ENCODE measurements at regions not wholly inside any gene's neighbourhood (a gene's known extent, or its start where the extent isn't known, plus 50 kb on each side); places are given as distances from the start of the nearest gene placed in this dataset.

GRCh38 chr5:74200560-74200959 is 440.0 kb downstream of the ENC1 start:
- no peaks in the 10 kb centered on the region for H3K9me2 ChIP-seq (ENCODE audit: insufficient read depth, low read length)
- no peak overlapping the region for H2AFZ ChIP-seq (ENCODE audit: low read depth, low read length)
- no peaks in the 10 kb centered on the region for H3K79me2 ChIP-seq (replicated peaks; ENCODE audit: insufficient read depth, low read length)
- H3K9ac ChIP-seq (ENCODE audit: low read length), result no peak overlapping the region
- no peaks in the 10 kb centered on the region for H4K20me1 ChIP-seq (ENCODE audit: insufficient read depth)
- H3K9me3 ChIP-seq (ENCODE audit: low read length), result no peaks in the 10 kb centered on the region
- no peaks in the 10 kb centered on the region for H3F3A ChIP-seq (ENCODE audit: insufficient read depth, low read length, poor library complexity, severe bottlenecking)
- no peak overlapping the region for H3K4me2 ChIP-seq (ENCODE audit: low read length)
- no peaks in the 10 kb centered on the region for H3K27me3 ChIP-seq (ENCODE audit: insufficient read depth, low read depth, low read length)
- H3K27ac ChIP-seq (ENCODE audit: low read length), result no peak overlapping the region
- TF ChIP-seq POLR2AphosphoS5 (IDR thresholded peaks at IDR 0.05) (no peak), MXI1 (conservative IDR thresholded peaks at IDR 0.05; ENCODE audit: poor library complexity, severe bottlenecking) (no peak), EP300 (conservative IDR thresholded peaks at IDR 0.05; ENCODE audit: poor library complexity, severe bottlenecking) (no peak), REST (IDR thresholded peaks at IDR 0.05; ENCODE audit: borderline replicate concordance) (no peak), RAD21 (conservative IDR thresholded peaks at IDR 0.05) (no peak), SMC3 (conservative IDR thresholded peaks at IDR 0.05; ENCODE audit: poor library complexity) (no peak), EZH2 (IDR thresholded peaks at IDR 0.05; ENCODE audit: borderline replicate concordance, insufficient read depth, low read length, poor library complexity, severe bottlenecking) (no peak), TAF1 (IDR thresholded peaks at IDR 0.05; ENCODE audit: low read depth) (no peak), CTCF (IDR thresholded peaks at IDR 0.05; ENCODE audit: poor library complexity, severe bottlenecking) (no peak)
- H3K4me3 ChIP-seq (ENCODE audit: low read length), result no peak overlapping the region
- no peaks in the 10 kb centered on the region for H3K36me3 ChIP-seq (ENCODE audit: insufficient read depth, low read length)

- no peak for TF ChIP-seq RAD21 (conservative IDR thresholded peaks at IDR 0.05)
- TF ChIP-seq REST (IDR thresholded peaks at IDR 0.05; ENCODE audit: borderline replicate concordance), result no peak
- TF ChIP-seq MXI1 (conservative IDR thresholded peaks at IDR 0.05; ENCODE audit: poor library complexity, severe bottlenecking), result no peak
- TF ChIP-seq SMC3 (conservative IDR thresholded peaks at IDR 0.05; ENCODE audit: poor library complexity), result no peak
- TF ChIP-seq TAF1 (IDR thresholded peaks at IDR 0.05; ENCODE audit: low read depth), result no peak
- no peak for TF ChIP-seq POLR2AphosphoS5 (IDR thresholded peaks at IDR 0.05)
- no peak for TF ChIP-seq EZH2 (IDR thresholded peaks at IDR 0.05; ENCODE audit: borderline replicate concordance, insufficient read depth, low read length, poor library complexity, severe bottlenecking)
- TF ChIP-seq EP300 (conservative IDR thresholded peaks at IDR 0.05; ENCODE audit: poor library complexity, severe bottlenecking), result no peak
- no peak for TF ChIP-seq CTCF (IDR thresholded peaks at IDR 0.05; ENCODE audit: poor library complexity, severe bottlenecking)
- Histone ChIP-seq H3K36me3 (ENCODE audit: insufficient read depth, low read length) (no peaks in the 10 kb centered on the region), H4K20me1 (ENCODE audit: insufficient read depth) (no peaks in the 10 kb centered on the region), H3K9ac (ENCODE audit: low read length) (no peak overlapping the region), H3K9me3 (ENCODE audit: low read length) (no peaks in the 10 kb centered on the region), H3K4me3 (ENCODE audit: low read length) (no peak overlapping the region), H2AFZ (ENCODE audit: low read depth, low read length) (no peak overlapping the region), H3K27ac (ENCODE audit: low read length) (no peak overlapping the region), H3F3A (ENCODE audit: insufficient read depth, low read length, poor library complexity, severe bottlenecking) (no peaks in the 10 kb centered on the region), H3K27me3 (ENCODE audit: insufficient read depth, low read depth, low read length) (no peaks in the 10 kb centered on the region), H3K79me2 (replicated peaks; ENCODE audit: insufficient read depth, low read length) (no peaks in the 10 kb centered on the region), H3K4me2 (ENCODE audit: low read length) (no peak overlapping the region), H3K9me2 (ENCODE audit: insufficient read depth, low read length) (no peaks in the 10 kb centered on the region)
Observed at GRCh38 chr5:74199436-74200210, 440.9 kb downstream of the ENC1 start.
